ENCODE measurements at regions not wholly inside any gene's neighbourhood (a gene's known extent, or its start where the extent isn't known, plus 50 kb on each side); places are given as distances from the start of the nearest gene placed in this dataset.

DNA sequence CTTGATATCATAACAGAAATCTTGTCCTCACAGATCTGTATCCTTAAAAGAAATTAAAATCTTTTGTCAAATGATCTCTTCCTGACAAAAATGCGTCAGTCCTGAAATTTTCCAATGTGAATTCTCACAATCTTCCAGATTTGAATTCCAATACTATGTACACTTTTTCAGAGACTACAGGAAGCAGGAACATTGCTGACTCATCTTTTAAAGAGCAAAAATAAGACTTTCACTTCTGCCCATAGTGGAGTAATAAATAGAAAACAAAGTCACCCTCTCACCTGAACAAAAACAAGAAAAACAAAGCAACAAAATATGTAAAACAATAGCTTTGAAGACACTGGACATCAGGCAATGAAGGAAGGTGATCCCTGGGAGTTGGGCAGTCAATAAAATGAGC is 167.0 kb upstream of the IPO5 start:
- Histone ChIP-seq H3K27ac (ENCODE audit: low read length in 2 of 2) (no peak overlapping the region), H3K36me3 (replicated peaks in 1 of 2; ENCODE audit: control extremely low read depth in 1 of 2, control insufficient read depth in 1 of 2, extremely low read depth in 1 of 2, insufficient read depth in 2 of 2, low read length in 1 of 2) (no peaks in the 10 kb centered on the region), H4K20me1 (ENCODE audit: control insufficient read depth, insufficient read depth, low read length, poor library complexity, severe bottlenecking) (no peaks in the 10 kb centered on the region), H3K79me2 (ENCODE audit: control insufficient read depth, insufficient read depth, low read length) (no peaks in the 10 kb centered on the region), H3K9ac (ENCODE audit: low read length) (no peak overlapping the region), H3K27me3 (replicated peaks in 1 of 4; ENCODE audit: control extremely low read depth in 1 of 4, control insufficient read depth in 3 of 4, insufficient read depth in 4 of 4, low read length in 3 of 4) (no peaks in the 10 kb centered on the region), H3K9me3 (ENCODE audit: control extremely low read depth in 1 of 3, control insufficient read depth in 2 of 3, insufficient read depth in 1 of 3, low read length in 2 of 3) (peaks cover 2 to 5% (median 3%) of the 10 kb centered on the region in 3 donors), H2AFZ (ENCODE audit: insufficient read depth, low read depth, low read length, poor library complexity, severe bottlenecking) (no peak overlapping the region), H3K4me3 (ENCODE audit: control extremely low read depth in 1 of 5, extremely low read depth in 1 of 5, insufficient read depth in 1 of 5, low read depth in 2 of 5, low read length in 4 of 5) (no peak overlapping the region), H3K4me1 (ENCODE audit: control insufficient read depth in 2 of 2, insufficient read depth in 2 of 2, low read length in 2 of 2) (no peaks in the 10 kb centered on the region), H3K4me2 (replicated peaks; ENCODE audit: low read depth, low read length, poor library complexity, severe bottlenecking) (no peak overlapping the region)
- Mint-ChIP-seq H3K4me1 (no peaks in the 10 kb centered on the region), H3K4me3 (no peak overlapping the region), H3K9me3 (ENCODE audit: insufficient read depth) (no peaks in the 10 kb centered on the region), H3K27ac (no peak overlapping the region), H3K27me3 (no peaks in the 10 kb centered on the region)
- intact Hi-C loops (cut with micrococcal nuclease), result no loop called here
- WGBS (ENCODE audit: insufficient coverage), result 100% methylated on average over 1 of the region's 1 CpG
- ATAC-seq (ENCODE audit: low read depth) (no peak), DNase-seq (no peak)
- POLR2A ChIA-PET, result no interaction called here
- TF ChIP-seq, protein P1, sequence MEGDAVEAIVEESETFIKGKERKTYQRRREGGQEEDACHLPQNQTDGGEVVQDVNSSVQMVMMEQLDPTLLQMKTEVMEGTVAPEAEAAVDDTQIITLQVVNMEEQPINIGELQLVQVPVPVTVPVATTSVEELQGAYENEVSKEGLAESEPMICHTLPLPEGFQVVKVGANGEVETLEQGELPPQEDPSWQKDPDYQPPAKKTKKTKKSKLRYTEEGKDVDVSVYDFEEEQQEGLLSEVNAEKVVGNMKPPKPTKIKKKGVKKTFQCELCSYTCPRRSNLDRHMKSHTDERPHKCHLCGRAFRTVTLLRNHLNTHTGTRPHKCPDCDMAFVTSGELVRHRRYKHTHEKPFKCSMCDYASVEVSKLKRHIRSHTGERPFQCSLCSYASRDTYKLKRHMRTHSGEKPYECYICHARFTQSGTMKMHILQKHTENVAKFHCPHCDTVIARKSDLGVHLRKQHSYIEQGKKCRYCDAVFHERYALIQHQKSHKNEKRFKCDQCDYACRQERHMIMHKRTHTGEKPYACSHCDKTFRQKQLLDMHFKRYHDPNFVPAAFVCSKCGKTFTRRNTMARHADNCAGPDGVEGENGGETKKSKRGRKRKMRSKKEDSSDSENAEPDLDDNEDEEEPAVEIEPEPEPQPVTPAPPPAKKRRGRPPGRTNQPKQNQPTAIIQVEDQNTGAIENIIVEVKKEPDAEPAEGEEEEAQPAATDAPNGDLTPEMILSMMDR (IDR thresholded peaks at IDR 0.05), result no peak
- no peak for TF ChIP-seq EZH2 (IDR thresholded peaks at IDR 0.05; ENCODE audit: borderline replicate concordance, insufficient read depth, low read depth, low read length, poor library complexity, severe bottlenecking)
- CTCF ChIA-PET, result no interaction called here

DNA sequence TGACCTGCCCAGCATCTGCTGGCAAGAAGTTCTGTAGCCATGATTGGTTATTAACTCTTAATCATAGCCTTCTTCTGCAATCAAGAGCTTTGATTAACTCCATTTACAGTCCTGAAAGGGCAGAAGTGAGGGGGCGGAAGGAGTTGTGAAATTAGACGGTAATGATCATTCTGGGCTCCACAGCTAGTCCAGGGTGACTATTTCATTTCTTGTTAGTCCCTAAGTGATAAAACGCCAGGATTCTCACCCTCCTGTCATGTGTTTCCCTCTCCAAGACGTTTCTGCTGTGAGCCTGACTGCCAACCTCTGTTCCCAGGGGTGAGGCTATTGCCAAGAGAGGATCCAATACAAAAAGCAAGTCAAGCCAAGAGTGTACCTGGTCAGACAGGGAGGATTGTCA is 155.9 kb upstream of the IPO5 start:
- Histone ChIP-seq H3K9me3 (ENCODE audit: control extremely low read depth in 1 of 3, control insufficient read depth in 2 of 3, insufficient read depth in 1 of 3, low read length in 2 of 3) (peaks cover 0 to 17% (median 14%) of the 10 kb centered on the region in 3 donors), H3K79me2 (ENCODE audit: control insufficient read depth, insufficient read depth, low read length) (no peaks in the 10 kb centered on the region), H3K9ac (ENCODE audit: low read length) (no peak overlapping the region), H3K36me3 (replicated peaks in 1 of 2; ENCODE audit: control extremely low read depth in 1 of 2, control insufficient read depth in 1 of 2, extremely low read depth in 1 of 2, insufficient read depth in 2 of 2, low read length in 1 of 2) (no peaks in the 10 kb centered on the region), H3K4me1 (ENCODE audit: control insufficient read depth in 2 of 2, insufficient read depth in 2 of 2, low read length in 2 of 2) (no peaks in the 10 kb centered on the region), H3K27me3 (replicated peaks in 1 of 4; ENCODE audit: control extremely low read depth in 1 of 4, control insufficient read depth in 3 of 4, insufficient read depth in 4 of 4, low read length in 3 of 4) (no peaks in the 10 kb centered on the region), H2AFZ (ENCODE audit: insufficient read depth, low read depth, low read length, poor library complexity, severe bottlenecking) (no peak overlapping the region), H3K4me2 (replicated peaks; ENCODE audit: low read depth, low read length, poor library complexity, severe bottlenecking) (no peak overlapping the region), H3K27ac (ENCODE audit: low read length in 2 of 2) (no peak overlapping the region), H3K4me3 (ENCODE audit: control extremely low read depth in 1 of 5, extremely low read depth in 1 of 5, insufficient read depth in 1 of 5, low read depth in 2 of 5, low read length in 4 of 5) (no peak overlapping the region), H4K20me1 (ENCODE audit: control insufficient read depth, insufficient read depth, low read length, poor library complexity, severe bottlenecking) (no peaks in the 10 kb centered on the region)
- ATAC-seq (ENCODE audit: low read depth), result no peak
- CTCF ChIA-PET, result no interaction called here
- intact Hi-C loops (cut with micrococcal nuclease), result no loop called here
- DNase-seq, result no peak
- 43% methylated on average over 1 of the region's 4 CpGs for WGBS (ENCODE audit: insufficient coverage)
- peaks cover 17% of the 10 kb centered on the region for H3K9me3 Mint-ChIP-seq (ENCODE audit: insufficient read depth)
- TF ChIP-seq EZH2 (IDR thresholded peaks at IDR 0.05; ENCODE audit: borderline replicate concordance, insufficient read depth, low read depth, low read length, poor library complexity, severe bottlenecking), result no peak
- TF ChIP-seq, protein P1 (IDR thresholded peaks at IDR 0.05), result no peak
- H3K27me3 Mint-ChIP-seq, result peaks cover 5% of the 10 kb centered on the region
- H3K27ac Mint-ChIP-seq, result no peak overlapping the region
- POLR2A ChIA-PET, result no interaction called here
- H3K4me1 Mint-ChIP-seq, result no peaks in the 10 kb centered on the region
- H3K4me3 Mint-ChIP-seq, result no peak overlapping the region

Data from B cell (primary cell).